HCT116 (cell line): ENCODE measurements at regions not wholly inside any gene's neighbourhood (a gene's known extent, or its start where the extent isn't known, plus 50 kb on each side); places are given as distances from the start of the nearest gene placed in this dataset.

Experiments used
- ATAC-seq: fragments of 200-7000 bp; cut with Tn5 transposase; 2 replicates; pipeline ENCODE4 v1.9.1; 2020; ENCODE audit warnings: mild to moderate bottlenecking, moderate library complexity
- BruUV-seq: library from RNA; stranded (reverse); fragments of 400-500 nt; replicated peaks from 2 replicates; lab custom pipeline; 2021; lab: Mats Ljungman, UMichigan
- CTCF ChIA-PET: fragments of 300-600 bp; sonication (Branson Sonifier 250); formaldehyde crosslinking; loops from one replicate; lab custom pipeline; 2021; ENCODE audit warnings: antibody characterized with exemption; lab: Charles Lee
- POLR2A ChIA-PET: fragments of 300-600, 350-600 bp; sonication (Branson Sonifier 250); formaldehyde crosslinking; loops from one replicate; lab custom pipeline; 2021; ENCODE audit warnings: antibody characterized with exemption; lab: Charles Lee
- RAD21 ChIA-PET, 2 experiments: fragments of 300-600 bp; sonication (Branson Sonifier 250); formaldehyde crosslinking; loops; one replicate each; lab custom pipeline; 2023; ENCODE audit warnings: low total read pairs in 2 of 2; ENCODE audit not compliant: uncharacterized antibody in 2 of 2, unreplicated experiment in 2 of 2, low non-redundant PET in 1 of 2; lab: Charles Lee
- DNase-seq: peaks from one replicate; pipeline ENCODE4 v3.0.0-alpha.2; 2010; ENCODE audit warnings: low read depth, low spot score
- H2AFZ ChIP-seq: fragments of 200-600 bp; shearing (Covaris generic), sonication (generic); 2 replicates; pipeline ENCODE4 v1.6.1; 2017; ENCODE audit warnings: low read depth, mixed run types, mixed read lengths, antibody characterized with exemption, low read length; ENCODE audit not compliant: poor library complexity, severe bottlenecking
- H3K27ac ChIP-seq: 2 replicates; pipeline ENCODE4 v1.5.1; 2012; ENCODE audit warnings: low read depth, low read length
- H3K27me3 ChIP-seq: fragments of 200-600 bp; sonication (generic); 2 replicates; pipeline ENCODE4 v1.6.1; 2016; ENCODE audit warnings: mixed run types, low read length, mixed read lengths; ENCODE audit not compliant: insufficient read depth
- H3K36me3 ChIP-seq, 2 experiments: fragments of 200-500 bp in 1 of 2; fragments of 200-600 bp in 1 of 2; sonication (Bioruptor generic) in 1 of 2; sonication (generic) in 1 of 2; 2 replicates each; pipeline versions ENCODE4 v1.5.1 to v1.6.1; 2014 to 2016; ENCODE audit warnings: low read length in 2 of 2, inconsistent platforms in 1 of 2, mixed read lengths in 1 of 2, mixed run types in 1 of 2; ENCODE audit not compliant: insufficient read depth in 2 of 2, control insufficient read depth in 1 of 2
- H3K4me1 ChIP-seq, 2 experiments: fragments of 200-600 bp in 1 of 2; sonication (generic) in 1 of 2; 2 replicates each; pipeline versions ENCODE4 v1.5.1 to v1.6.1; 2012 to 2017; ENCODE audit warnings: low read length in 2 of 2, inconsistent platforms in 1 of 2, mild to moderate bottlenecking in 1 of 2, mixed read lengths in 1 of 2, mixed run types in 1 of 2, moderate library complexity in 1 of 2; ENCODE audit not compliant: insufficient read depth in 2 of 2, control insufficient read depth in 1 of 2
- H3K4me2 ChIP-seq: fragments of 200-600 bp; sonication (generic); 2 replicates; pipeline ENCODE4 v1.6.1; 2017; ENCODE audit warnings: mixed run types, low read length, mixed read lengths
- H3K4me3 ChIP-seq, 2 experiments: fragments of 200-600 bp in 1 of 2; sonication (generic) in 1 of 2; replicated peaks in 1 of 2; 2 replicates each; pipeline ENCODE4 v1.5.1; 2011 to 2016; ENCODE audit warnings: low read length in 2 of 2, control low read depth in 1 of 2, low read depth in 1 of 2, mild to moderate bottlenecking in 1 of 2, mixed read lengths in 1 of 2, mixed run types in 1 of 2
- H3K79me2 ChIP-seq: fragments of 200-600 bp; sonication (generic); 2 replicates; pipeline ENCODE4 v1.6.1; 2017; ENCODE audit warnings: mild to moderate bottlenecking, mixed run types, low read length, moderate library complexity, mixed read lengths; ENCODE audit not compliant: insufficient read depth
- H3K9ac ChIP-seq: fragments of 200-600 bp; sonication (generic); 2 replicates; pipeline ENCODE4 v1.6.1; 2016; ENCODE audit warnings: low read length, mixed read lengths
- H3K9me2 ChIP-seq: fragments of 200-600 bp; sonication (generic), shearing (Covaris generic); 2 replicates; pipeline ENCODE4 v1.6.1; 2017; ENCODE audit warnings: mixed run types, mild to moderate bottlenecking, moderate library complexity; ENCODE audit not compliant: insufficient read depth
- H3K9me3 ChIP-seq, 2 experiments: fragments of 200-500 bp in 1 of 2; fragments of 200-600 bp in 1 of 2; sonication (Bioruptor generic) in 1 of 2; sonication (generic) in 1 of 2; 2 replicates each; pipeline ENCODE4 v1.6.1; 2014 to 2017; ENCODE audit warnings: low read length in 2 of 2, mixed read lengths in 2 of 2, inconsistent platforms in 1 of 2, low read depth in 1 of 2, mild to moderate bottlenecking in 1 of 2, mixed run types in 1 of 2, moderate library complexity in 1 of 2; ENCODE audit not compliant: control insufficient read depth in 1 of 2, insufficient read depth in 1 of 2
- H4K20me1 ChIP-seq: fragments of 200-600 bp; sonication (generic), shearing (Covaris generic); 2 replicates; pipeline ENCODE4 v1.6.1; 2017; ENCODE audit warnings: mixed run types, mild to moderate bottlenecking, moderate library complexity; ENCODE audit not compliant: insufficient read depth
- EGR1 ChIP-seq: IDR thresholded peaks from 2 replicates; pipeline ENCODE4 v1.6.1; 2012; ENCODE audit warnings: low read depth
- ELF1 ChIP-seq: IDR thresholded peaks from 2 replicates; pipeline ENCODE4 v1.6.1; 2012; ENCODE audit warnings: low read depth, borderline replicate concordance
- EZH2 ChIP-seq: fragments of 200-600 bp; sonication (generic); IDR thresholded peaks from 2 replicates; pipeline ENCODE4 v1.6.1; 2017; ENCODE audit warnings: antibody characterized with exemption, mixed run types
- FOSL1 ChIP-seq: IDR thresholded peaks from 2 replicates; pipeline ENCODE4 v1.6.1; 2012; ENCODE audit warnings: low read depth
- POLR2A ChIP-seq: IDR thresholded peaks from 2 replicates; pipeline ENCODE4 v1.7.0; 2011; ENCODE audit warnings: borderline replicate concordance; ENCODE audit not compliant: insufficient read depth, insufficient read length; ENCODE audit errors: extremely low read depth
- REST ChIP-seq: IDR thresholded peaks from 2 replicates; pipeline ENCODE4 v1.6.1; 2012; ENCODE audit warnings: low read depth
- SIN3A ChIP-seq: IDR thresholded peaks from 2 replicates; pipeline ENCODE4 v1.6.1; 2012; ENCODE audit warnings: low read depth
- SRF ChIP-seq: IDR thresholded peaks from 2 replicates; pipeline ENCODE4 v1.6.1; 2012; ENCODE audit warnings: low read depth
- TCF7L2 ChIP-seq: IDR thresholded peaks from 2 replicates; pipeline ENCODE4 v1.7.0; 2011; ENCODE audit warnings: borderline replicate concordance, inconsistent platforms; ENCODE audit not compliant: insufficient read depth, insufficient read length; ENCODE audit errors: extremely low read depth
- YY1 ChIP-seq: IDR thresholded peaks from 2 replicates; pipeline ENCODE4 v1.6.1; 2011; ENCODE audit warnings: low read length, low read depth, moderate library complexity, mild to moderate bottlenecking; ENCODE audit not compliant: insufficient replicate concordance; ENCODE audit errors: extremely low read depth
- ZBTB33 ChIP-seq: IDR thresholded peaks from 2 replicates; pipeline ENCODE4 v1.6.1; 2011; ENCODE audit warnings: mild to moderate bottlenecking, low read length, moderate library complexity; ENCODE audit not compliant: insufficient replicate concordance; ENCODE audit errors: extremely low read depth
- intact Hi-C: fragments of 100-400 bp; cut with micrococcal nuclease; formaldehyde crosslinking; loops from 2 replicates; pipeline ENCODE4 v1.10.0; 2022

- H3K9me3 ChIP-seq = no peaks in the 10 kb centered on the region
- no peak overlapping the region for H3K4me2 ChIP-seq
- H2AFZ ChIP-seq = no peak overlapping the region
- H3K27me3 ChIP-seq = no peaks in the 10 kb centered on the region
- H4K20me1 ChIP-seq = no peaks in the 10 kb centered on the region
- TF ChIP-seq POLR2A (no peak), FOSL1 (no peak), SRF (no peak), TCF7L2 (no peak), ELF1 (no peak), EGR1 (no peak), SIN3A (no peak), REST (no peak)
- no peaks in the 10 kb centered on the region for H3K79me2 ChIP-seq
- H3K4me1 ChIP-seq = no peaks in the 10 kb centered on the region
- no peak for DNase-seq
- POLR2A ChIA-PET = no interaction called here
- no peak overlapping the region for H3K9ac ChIP-seq
- CTCF ChIA-PET = no interaction called here
- RAD21 ChIA-PET = no interaction called here
- no peaks in the 10 kb centered on the region for H3K36me3 ChIP-seq
- intact Hi-C loops = no loop called here
- no peak overlapping the region for H3K4me3 ChIP-seq
- no TSS peak for BruUV-seq
- no peak for ATAC-seq
- H3K27ac ChIP-seq = no peak overlapping the region
- H3K9me2 ChIP-seq = no peaks in the 10 kb centered on the region
These were observed 159.5 kb downstream of the POU4F1 start for GRCh38 chr13:78443839-78444238.

GRCh38 chr13:78437781-78438180 lies 165.6 kb downstream of the POU4F1 start:
- Histone ChIP-seq H3K27me3 (no peaks in the 10 kb centered on the region), H3K4me3 (no peak overlapping the region), H3K9me2 (no peaks in the 10 kb centered on the region), H3K36me3 (no peaks in the 10 kb centered on the region), H3K9me3 (no peaks in the 10 kb centered on the region), H3K4me1 (no peaks in the 10 kb centered on the region), H3K4me2 (no peak overlapping the region), H3K9ac (no peak overlapping the region), H2AFZ (no peak overlapping the region), H4K20me1 (no peaks in the 10 kb centered on the region; the same call in 1 of the 2 replicates), H3K79me2 (no peaks in the 10 kb centered on the region), H3K27ac (no peak overlapping the region)
- TF ChIP-seq ELF1 (no peak), ZBTB33 (no peak), EZH2 (no peak), YY1 (no peak)
- POLR2A ChIA-PET = no interaction called here
- no peak for ATAC-seq
- RAD21 ChIA-PET = no interaction called here
- CTCF ChIA-PET = no interaction called here
- DNase-seq = no peak
- no TSS peak for BruUV-seq
- intact Hi-C loops = no loop called here
